Mucosa of descending colon (tissue), 3 donors: ENCODE measurements at regions not wholly inside any gene's neighbourhood (a gene's known extent, or its start where the extent isn't known, plus 50 kb on each side); places are given as distances from the start of the nearest gene placed in this dataset.

ENCODE experiments used
- ATAC-seq: fragments of 200-7000 bp; cut with Tn5 transposase; one replicate; pipeline ENCODE4 v1.9.1; 2020; ENCODE audit warnings: mild to moderate bottlenecking, moderate library complexity
- DNase-seq, 3 donors: peaks; one replicate each; pipeline ENCODE4 v3.0.0-alpha.2; 2020
- H3K36me3 ChIP-seq: fragments of 200-600 bp; one replicate; pipeline ENCODE4 v1.8.0; 2021; ENCODE audit warnings: low read depth, mild to moderate bottlenecking
- H3K4me1 ChIP-seq: fragments of 200-600 bp; one replicate; pipeline ENCODE4 v1.8.0; 2021; ENCODE audit warnings: low read depth, mild to moderate bottlenecking
- H3K4me3 ChIP-seq: fragments of 200-600 bp; one replicate; pipeline ENCODE4 v1.8.0; 2021; ENCODE audit warnings: mild to moderate bottlenecking
- H3K9me3 ChIP-seq: fragments of 200-600 bp; one replicate; pipeline ENCODE4 v1.8.0; 2021; ENCODE audit warnings: mild to moderate bottlenecking
- CTCF ChIP-seq: fragments of 200-600 bp; IDR thresholded peaks from one replicate; pipeline ENCODE4 v1.8.0; 2022; ENCODE audit warnings: antibody characterized with exemption, mild to moderate bottlenecking
- intact Hi-C, 2 donors: fragments of 100-400 bp; cut with DNase I in 1 of 2; cut with micrococcal nuclease in 1 of 2; formaldehyde crosslinking; loops; one replicate each; pipeline versions ENCODE4 v1.11.0 to v1.11.1; 2022; cut with DNase I, micrococcal nuclease
- donor health status: DM: no; HTN: no; CAD: no; lungs with moderate emphysema.
- donor health status: DM: no; HTN: no; CAD: no.
- donor health status: DM: no; HTN: yes; CAD: no.

- Histone ChIP-seq H3K4me3 (no peak overlapping the region), H3K36me3 (no peaks in the 10 kb centered on the region), H3K4me1 (no peaks in the 10 kb centered on the region), H3K9me3 (no peaks in the 10 kb centered on the region)
- no peak for TF ChIP-seq CTCF
- intact Hi-C loops, result no loop called here
- DNase-seq, result no peak
- ATAC-seq, result no peak
Observed at GRCh38 chr2:157971702-157972101, 95.6 kb upstream of the ACVR1 start.

- TF ChIP-seq CTCF, result no peak
- intact Hi-C loops, result no loop called here
- no peak for DNase-seq
- Histone ChIP-seq H3K9me3 (no peaks in the 10 kb centered on the region), H3K4me1 (no peaks in the 10 kb centered on the region), H3K36me3 (no peaks in the 10 kb centered on the region), H3K4me3 (no peak overlapping the region)
- ATAC-seq, result no peak
Observed at GRCh38 chr2:157967856-157968255, 91.7 kb upstream of the ACVR1 start.

DNA sequence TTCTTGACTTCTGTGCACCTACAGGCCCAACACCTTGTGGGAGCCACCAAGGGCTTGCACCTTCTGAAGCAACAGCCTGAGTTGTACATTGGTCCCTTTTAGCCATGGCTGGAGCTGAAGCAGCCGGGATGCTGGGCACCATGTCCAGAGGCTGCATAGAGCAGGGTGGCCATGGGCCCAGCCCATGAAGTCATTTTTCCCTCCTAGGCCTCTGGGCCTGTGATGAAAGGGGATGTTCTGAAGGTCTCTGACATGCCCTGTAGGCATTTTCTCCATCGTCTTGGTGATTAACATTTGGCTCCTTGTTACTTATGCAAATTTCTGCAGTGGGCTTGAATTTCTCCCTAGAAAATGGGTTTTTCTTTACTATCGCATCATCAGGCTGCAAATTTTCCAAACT lies 83.1 kb upstream of the ACVR1 start:
- ATAC-seq, result no peak
- H3K36me3 ChIP-seq, result no peaks in the 10 kb centered on the region
- intact Hi-C loops, result no loop called here
- DNase-seq, result no peak
- no peak for TF ChIP-seq CTCF
- H3K4me1 ChIP-seq, result no peaks in the 10 kb centered on the region
- H3K9me3 ChIP-seq, result peaks cover 19% of the 10 kb centered on the region
- H3K4me3 ChIP-seq, result no peak overlapping the region

- no peaks in the 10 kb centered on the region for H3K36me3 ChIP-seq
- peaks cover 19% of the 10 kb centered on the region for H3K9me3 ChIP-seq
- H3K4me3 ChIP-seq, result no peak overlapping the region
- no peak for DNase-seq
- H3K4me1 ChIP-seq, result no peaks in the 10 kb centered on the region
- TF ChIP-seq CTCF, result no peak
- ATAC-seq, result no peak
- intact Hi-C loops, result no loop called here
Observed at GRCh38 chr2:157957596-157957995, 81.5 kb upstream of the ACVR1 start.

- H3K4me1 ChIP-seq, result no peaks in the 10 kb centered on the region
- DNase-seq (no peak), ATAC-seq (no peak)
- H3K36me3 ChIP-seq, result no peaks in the 10 kb centered on the region
- TF ChIP-seq CTCF, result no peak
- no peak overlapping the region for H3K4me3 ChIP-seq
- H3K9me3 ChIP-seq, result peaks cover 11% of the 10 kb centered on the region
- intact Hi-C loops, result no loop called here
Observed at GRCh38 chr2:157952558-157952957, 76.4 kb upstream of the ACVR1 start.

DNA sequence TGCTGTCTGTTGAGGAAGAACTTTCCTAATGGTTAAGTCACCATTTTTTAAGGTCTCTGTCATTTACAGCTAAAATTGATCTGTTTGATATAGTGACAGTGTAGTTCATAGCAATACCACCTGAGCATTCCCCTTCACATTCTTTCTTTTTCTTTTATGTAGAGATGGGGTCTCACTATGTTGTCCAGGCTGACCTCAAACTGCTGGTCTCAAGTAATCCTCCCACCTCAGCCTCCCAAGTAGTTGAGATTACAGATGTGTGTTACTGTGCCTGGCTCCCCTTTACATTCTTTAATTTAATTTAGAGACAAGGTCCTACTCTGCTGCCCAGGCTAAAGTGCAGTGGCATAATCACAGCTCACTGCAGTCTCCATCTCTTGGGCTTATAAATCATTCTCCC lies 72.7 kb upstream of the ACVR1 start:
- no peaks in the 10 kb centered on the region for H3K4me1 ChIP-seq
- no peaks in the 10 kb centered on the region for H3K9me3 ChIP-seq
- H3K4me3 ChIP-seq, result no peak overlapping the region
- no peak for ATAC-seq
- no peak for TF ChIP-seq CTCF
- H3K36me3 ChIP-seq, result no peaks in the 10 kb centered on the region
- intact Hi-C loops, result no loop called here
- DNase-seq, result no peak
